ENCODE measurements at regions not wholly inside any gene's neighbourhood (a gene's known extent, or its start where the extent isn't known, plus 50 kb on each side); places are given as distances from the start of the nearest gene placed in this dataset.

DNA sequence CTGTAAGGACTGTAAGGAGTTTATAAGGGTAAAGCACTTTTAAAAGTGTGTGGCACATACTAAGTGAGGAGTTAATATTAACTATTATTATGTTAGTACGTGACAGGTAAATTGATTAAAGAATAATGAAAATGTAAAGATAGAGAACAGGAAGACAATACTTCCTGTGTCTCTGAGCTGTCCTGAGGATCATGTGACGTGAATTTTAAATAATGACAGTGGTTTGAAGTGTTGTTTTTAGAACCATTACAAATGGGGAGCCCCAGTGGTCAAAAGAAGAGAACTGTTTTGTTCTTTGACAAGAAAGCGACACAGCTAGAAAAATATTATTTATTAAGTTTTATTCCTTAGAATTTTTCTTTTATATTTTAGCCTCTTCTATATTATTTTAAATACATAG is 241.2 kb upstream of the STARD13 start:
- TF ChIP-seq, protein P1, sequence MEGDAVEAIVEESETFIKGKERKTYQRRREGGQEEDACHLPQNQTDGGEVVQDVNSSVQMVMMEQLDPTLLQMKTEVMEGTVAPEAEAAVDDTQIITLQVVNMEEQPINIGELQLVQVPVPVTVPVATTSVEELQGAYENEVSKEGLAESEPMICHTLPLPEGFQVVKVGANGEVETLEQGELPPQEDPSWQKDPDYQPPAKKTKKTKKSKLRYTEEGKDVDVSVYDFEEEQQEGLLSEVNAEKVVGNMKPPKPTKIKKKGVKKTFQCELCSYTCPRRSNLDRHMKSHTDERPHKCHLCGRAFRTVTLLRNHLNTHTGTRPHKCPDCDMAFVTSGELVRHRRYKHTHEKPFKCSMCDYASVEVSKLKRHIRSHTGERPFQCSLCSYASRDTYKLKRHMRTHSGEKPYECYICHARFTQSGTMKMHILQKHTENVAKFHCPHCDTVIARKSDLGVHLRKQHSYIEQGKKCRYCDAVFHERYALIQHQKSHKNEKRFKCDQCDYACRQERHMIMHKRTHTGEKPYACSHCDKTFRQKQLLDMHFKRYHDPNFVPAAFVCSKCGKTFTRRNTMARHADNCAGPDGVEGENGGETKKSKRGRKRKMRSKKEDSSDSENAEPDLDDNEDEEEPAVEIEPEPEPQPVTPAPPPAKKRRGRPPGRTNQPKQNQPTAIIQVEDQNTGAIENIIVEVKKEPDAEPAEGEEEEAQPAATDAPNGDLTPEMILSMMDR (IDR thresholded peaks at IDR 0.05; ENCODE audit: borderline replicate concordance, control extremely low read depth, extremely low read depth, insufficient read depth, missing control alignments) = no peak
- DNase-seq (ENCODE audit: low spot score) = no peak
- in situ Hi-C loops (cut with MboI; ENCODE audit: low sequenced_read_pairs, unreplicated experiment) = loop anchor here (25.0 kb wide), 2 partner anchors 939 to 1636 kb away; partner anchors contain the start of gene PDS5B

DNA sequence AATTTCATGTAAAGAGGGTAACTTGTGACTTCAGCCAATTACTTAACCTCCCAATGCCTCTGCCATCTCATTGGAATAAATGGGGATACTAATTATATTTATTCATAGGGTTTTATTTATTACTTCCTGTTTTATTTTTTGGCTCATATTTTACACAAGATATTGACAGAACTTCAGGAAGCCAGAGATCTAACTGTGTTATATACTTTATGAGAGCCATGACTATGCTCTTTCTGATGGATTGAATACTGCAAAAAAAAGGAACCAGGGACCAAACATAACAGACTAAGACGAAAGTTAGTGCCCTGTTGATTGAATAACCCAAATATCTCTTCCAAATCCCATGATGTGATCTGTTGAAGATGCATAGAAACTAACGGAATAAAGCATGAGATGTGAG is 243.3 kb upstream of the STARD13 start:
- no peak for DNase-seq (ENCODE audit: low spot score)
- in situ Hi-C loops (cut with MboI; ENCODE audit: low sequenced_read_pairs, unreplicated experiment) = loop anchor here (25.0 kb wide), 2 partner anchors 942 to 1633 kb away; partner anchors contain the start of gene PDS5B
- TF ChIP-seq, protein P1 (IDR thresholded peaks at IDR 0.05; ENCODE audit: borderline replicate concordance, control extremely low read depth, extremely low read depth, insufficient read depth, missing control alignments) = no peak

DNA sequence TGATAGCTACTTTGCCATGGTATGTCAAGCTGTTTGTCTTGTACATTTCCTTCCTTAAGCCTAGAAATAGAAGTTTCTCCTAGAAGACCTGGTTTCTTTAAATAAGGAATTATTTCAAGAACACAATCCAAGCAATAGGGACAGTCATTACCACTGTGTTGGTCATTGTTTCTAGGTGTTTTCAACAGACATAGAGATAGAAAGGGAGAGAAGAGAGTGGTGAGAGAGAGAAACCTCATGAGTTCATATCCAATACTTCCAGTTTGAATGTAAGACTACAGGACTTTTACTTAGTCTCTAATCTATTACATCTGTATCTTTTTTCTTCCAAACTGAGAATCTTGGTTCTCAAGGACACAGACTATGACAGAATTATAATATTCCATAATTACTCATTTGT is 245.9 kb upstream of the STARD13 start:
- DNase-seq (ENCODE audit: low spot score) = no peak
- in situ Hi-C loops (cut with MboI; ENCODE audit: low sequenced_read_pairs, unreplicated experiment) = loop anchor here (25.0 kb wide), 2 partner anchors 944 to 1631 kb away; partner anchors contain the start of gene PDS5B
- TF ChIP-seq, protein P1 (IDR thresholded peaks at IDR 0.05; ENCODE audit: borderline replicate concordance, control extremely low read depth, extremely low read depth, insufficient read depth, missing control alignments) = no peak

DNA sequence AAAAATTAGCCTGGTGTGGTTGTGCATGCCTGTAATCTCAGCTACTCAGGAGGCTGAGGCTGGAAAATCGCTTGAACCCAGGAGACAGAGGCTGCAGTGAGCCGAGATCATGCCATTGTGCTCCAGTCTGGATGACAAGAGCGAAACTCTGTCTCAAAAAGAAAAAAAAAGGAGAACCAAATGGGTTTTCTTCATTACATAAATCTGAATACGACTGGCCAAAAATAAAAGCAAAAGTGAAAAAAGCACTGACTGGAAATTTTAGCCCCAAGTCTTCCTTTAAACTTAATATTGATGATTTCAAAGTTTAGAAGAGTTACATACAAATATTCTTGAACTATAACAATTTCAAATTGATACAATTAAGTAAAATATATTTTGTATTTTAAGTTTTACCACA is 249.5 kb upstream of the STARD13 start:
- DNase-seq (ENCODE audit: low spot score) = no peak
- TF ChIP-seq, protein P1 (IDR thresholded peaks at IDR 0.05; ENCODE audit: borderline replicate concordance, control extremely low read depth, extremely low read depth, insufficient read depth, missing control alignments) = no peak
- in situ Hi-C loops (cut with MboI; ENCODE audit: low sequenced_read_pairs, unreplicated experiment) = loop anchor here (25.0 kb wide), 2 partner anchors 948 to 1627 kb away; partner anchors contain the start of gene PDS5B

DNA sequence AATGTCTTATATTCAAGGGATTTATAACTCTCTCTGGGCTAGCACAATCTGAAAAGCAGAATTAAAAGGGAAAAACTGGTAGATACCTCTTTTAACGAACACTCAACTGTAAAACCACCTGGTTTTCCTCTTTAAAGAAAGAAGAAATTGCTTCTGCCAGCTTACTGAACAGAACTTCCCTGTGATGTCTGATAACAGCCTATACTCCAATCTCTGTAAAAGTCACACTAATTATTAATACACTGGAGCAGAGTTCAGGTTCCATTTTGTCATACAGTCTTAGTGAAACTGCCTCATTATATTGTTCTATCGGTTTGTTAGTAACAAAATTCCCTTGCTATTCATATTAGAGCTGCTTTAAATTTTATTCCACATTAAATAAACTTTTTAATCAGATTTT is 251.0 kb upstream of the STARD13 start:
- in situ Hi-C loops (cut with MboI; ENCODE audit: low sequenced_read_pairs, unreplicated experiment) = loop anchor here (25.0 kb wide), 2 partner anchors 949 to 1626 kb away; partner anchors contain the start of gene PDS5B

DNA sequence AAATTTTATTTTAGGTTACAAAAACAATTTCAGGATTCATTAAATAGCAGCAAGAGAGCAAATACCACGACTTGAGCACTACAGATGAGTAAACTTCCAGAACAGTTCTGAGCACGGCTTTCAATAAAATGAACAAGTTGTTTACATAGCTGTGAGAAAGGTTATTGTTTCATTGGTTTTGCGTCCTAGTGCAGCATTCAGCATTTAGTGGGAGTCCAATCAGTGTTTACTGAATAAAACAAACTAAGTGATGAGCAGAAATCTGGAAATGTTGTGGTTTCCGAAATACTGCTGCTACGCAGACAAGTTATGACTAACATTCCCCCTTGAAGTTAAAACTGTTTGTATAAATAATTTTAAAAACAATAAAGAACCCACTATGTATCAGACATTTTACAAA is 251.5 kb upstream of the STARD13 start:
- no peak for DNase-seq (ENCODE audit: low spot score)
- TF ChIP-seq, protein P1 (IDR thresholded peaks at IDR 0.05; ENCODE audit: borderline replicate concordance, control extremely low read depth, extremely low read depth, insufficient read depth, missing control alignments) = no peak
- in situ Hi-C loops (cut with MboI; ENCODE audit: low sequenced_read_pairs, unreplicated experiment) = loop anchor here (25.0 kb wide), 2 partner anchors 950 to 1625 kb away; partner anchors contain the start of gene PDS5B

More for the DNA sequence above, 251.0 kb upstream of the STARD13 start:
- TF ChIP-seq, protein P1 (IDR thresholded peaks at IDR 0.05; ENCODE audit: borderline replicate concordance, control extremely low read depth, extremely low read depth, insufficient read depth, missing control alignments) = no peak
- no peak for DNase-seq (ENCODE audit: low spot score)

Measured in GM13976 (cell line).